Transverse colon (tissue), 3 donors: ENCODE measurements at regions not wholly inside any gene's neighbourhood (a gene's known extent, or its start where the extent isn't known, plus 50 kb on each side); places are given as distances from the start of the nearest gene placed in this dataset.

Experiments used
- CTCF ChIP-seq, 5 experiments: fragments of 200-600 bp in 3 of 5; fragments of 450-650 bp in 2 of 5; sonication (generic) in 3 of 5; IDR thresholded peaks; 1 replicate in 2 of 5; 2 replicates in 3 of 5; pipeline ENCODE4 v1.5.1; 2016 to 2017; ENCODE audit warnings: antibody characterized with exemption in 5 of 5, inconsistent platforms in 3 of 5, mild to moderate bottlenecking in 2 of 5, moderate library complexity in 1 of 5
- EP300 ChIP-seq: sonication (generic); formaldehyde crosslinking; IDR thresholded peaks from one replicate; pipeline ENCODE4 v1.6.1; 2017; ENCODE audit warnings: antibody characterized with exemption, low read depth
- POLR2A ChIP-seq: fragments of 450-650 bp; IDR thresholded peaks from one replicate; pipeline ENCODE4 v1.6.1; 2016; ENCODE audit warnings: antibody characterized with exemption, mild to moderate bottlenecking, moderate library complexity

- TF ChIP-seq CTCF (IDR thresholded peaks at IDR 0.05) (no peak), POLR2A (no peak), EP300 (no peak)
These were observed 95.2 kb upstream of the ODAD2 start for GRCh38 chr10:28094121-28094520.
